ENCODE measurements at regions not wholly inside any gene's neighbourhood (a gene's known extent, or its start where the extent isn't known, plus 50 kb on each side); places are given as distances from the start of the nearest gene placed in this dataset.

- no peak for DNase-seq
Measured at GRCh38 chr15:94769089-94769488, 537.7 kb downstream of the MCTP2 start.

GRCh38 chr15:94770199-94770598, 538.8 kb downstream of the MCTP2 start:
- DNase-seq, result no peak

GRCh38 chr15:94777037-94777436, 545.7 kb downstream of the MCTP2 start:
- no peak for DNase-seq

GRCh38 chr15:94778840-94779239, 547.5 kb downstream of the MCTP2 start:
- no peak for DNase-seq

- no peak for DNase-seq
Measured at GRCh38 chr15:94780166-94780565, 548.8 kb downstream of the MCTP2 start.

- no peak for DNase-seq
Measured at GRCh38 chr15:94785091-94785490, 553.7 kb downstream of the MCTP2 start.

- no peak for DNase-seq
Measured at GRCh38 chr15:94791008-94791407, 559.6 kb downstream of the MCTP2 start.

- DNase-seq, result no peak
Measured at GRCh38 chr15:94791510-94791909, 560.1 kb downstream of the MCTP2 start.

- no peak for DNase-seq
Measured at GRCh38 chr15:94792196-94792595, 560.8 kb downstream of the MCTP2 start.

- no peak for DNase-seq
Measured at GRCh38 chr15:94793207-94793606, 561.8 kb downstream of the MCTP2 start.

- DNase-seq, result no peak
Measured at GRCh38 chr15:94793641-94794040, 562.3 kb downstream of the MCTP2 start.

- no peak for DNase-seq
Measured at GRCh38 chr15:94804613-94805012, 573.3 kb downstream of the MCTP2 start.

GRCh38 chr15:94815110-94815731, 583.9 kb downstream of the MCTP2 start:
- no peak for DNase-seq

- no peak for DNase-seq
Measured at GRCh38 chr15:94815914-94816313, 584.6 kb downstream of the MCTP2 start.

GRCh38 chr15:94829887-94830884, 598.8 kb downstream of the MCTP2 start:
- no peak for DNase-seq

- DNase-seq, result no peak
Measured at GRCh38 chr15:94834000-94834399, 602.6 kb downstream of the MCTP2 start.

GRCh38 chr15:94834494-94834893, 603.1 kb downstream of the MCTP2 start:
- DNase-seq, result no peak

GRCh38 chr15:94838281-94838680, 606.9 kb downstream of the MCTP2 start:
- no peak for DNase-seq

GRCh38 chr15:94840794-94841783, 609.7 kb downstream of the MCTP2 start:
- no peak for DNase-seq

GRCh38 chr15:94843060-94843459, 611.7 kb downstream of the MCTP2 start:
- no peak for DNase-seq

GRCh38 chr15:94844198-94844537, 612.8 kb downstream of the MCTP2 start:
- DNase-seq, result no peak

GRCh38 chr15:94844538-94845389, 613.4 kb downstream of the MCTP2 start:
- DNase-seq, result no peak
